GM21717 (cell line): ENCODE measurements at regions not wholly inside any gene's neighbourhood (a gene's known extent, or its start where the extent isn't known, plus 50 kb on each side); places are given as distances from the start of the nearest gene placed in this dataset.

Experiments
- ATAC-seq: cut with Tn5 transposase; IDR thresholded peaks from one replicate; pipeline ENCODE4 v1.9.1; 2021; ENCODE audit warnings: mild to moderate bottlenecking, moderate library complexity; ENCODE audit not compliant: unreplicated experiment

DNA sequence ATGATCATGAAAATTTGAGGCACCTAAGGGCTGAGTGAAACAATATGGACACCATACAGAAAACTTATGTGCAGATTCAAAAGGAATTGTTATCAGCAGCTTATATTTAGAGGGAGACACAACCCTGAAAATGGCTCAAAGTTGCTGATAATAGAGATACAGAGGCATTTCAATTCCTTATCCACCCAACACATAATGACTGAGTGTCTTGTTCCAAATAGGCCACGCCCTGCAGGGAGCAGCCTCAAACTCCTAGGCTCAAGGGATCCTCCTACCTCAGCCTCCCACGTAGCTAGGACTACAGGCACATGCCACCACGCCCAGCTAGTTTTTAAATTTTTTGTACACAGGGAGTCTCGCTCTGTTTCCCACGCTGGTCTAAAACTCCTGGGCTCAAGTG is 79.0 kb downstream of the LBH start:
- no peak for ATAC-seq

DNA sequence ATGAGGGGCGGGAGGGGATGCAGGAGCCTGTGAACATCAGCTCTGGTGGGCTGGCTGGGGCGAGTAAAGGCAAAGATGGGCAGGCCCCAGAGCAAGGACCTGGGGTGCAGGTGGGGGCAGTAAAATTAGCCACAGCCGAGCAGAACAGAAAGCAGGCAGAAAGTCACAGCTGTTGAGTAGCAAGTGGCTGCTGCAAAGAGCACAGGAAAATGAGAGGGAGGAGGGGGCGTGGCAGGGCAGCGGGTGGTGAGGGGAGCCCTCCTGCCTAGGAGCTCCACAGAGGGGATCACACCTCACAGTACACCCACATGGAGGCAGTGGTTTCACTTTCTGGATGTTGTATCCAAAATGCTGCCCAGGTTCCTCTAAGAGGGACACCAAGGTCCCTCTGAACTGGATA is 79.6 kb downstream of the LBH start:
- peak; percentile 76 for ATAC-seq

DNA sequence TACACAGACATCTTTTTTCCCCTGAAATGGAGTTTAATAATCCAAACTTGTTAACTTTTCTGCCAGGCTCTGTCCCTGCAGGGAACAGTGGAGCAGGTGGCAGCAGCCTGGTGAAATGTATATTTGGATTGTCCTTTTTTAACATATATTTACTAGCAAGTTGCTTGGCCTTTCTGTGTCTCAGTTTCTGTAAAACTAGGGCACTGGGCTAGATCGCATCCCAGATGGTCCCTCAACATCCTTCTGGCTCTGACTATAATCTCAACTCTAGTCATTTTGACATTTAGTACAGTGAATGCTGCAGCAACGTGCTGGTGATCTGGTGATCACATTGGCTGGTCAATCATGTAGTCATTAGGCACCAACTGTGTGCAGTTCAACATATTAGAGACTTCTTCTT is 80.4 kb downstream of the LBH start:
- ATAC-seq, result no peak

DNA sequence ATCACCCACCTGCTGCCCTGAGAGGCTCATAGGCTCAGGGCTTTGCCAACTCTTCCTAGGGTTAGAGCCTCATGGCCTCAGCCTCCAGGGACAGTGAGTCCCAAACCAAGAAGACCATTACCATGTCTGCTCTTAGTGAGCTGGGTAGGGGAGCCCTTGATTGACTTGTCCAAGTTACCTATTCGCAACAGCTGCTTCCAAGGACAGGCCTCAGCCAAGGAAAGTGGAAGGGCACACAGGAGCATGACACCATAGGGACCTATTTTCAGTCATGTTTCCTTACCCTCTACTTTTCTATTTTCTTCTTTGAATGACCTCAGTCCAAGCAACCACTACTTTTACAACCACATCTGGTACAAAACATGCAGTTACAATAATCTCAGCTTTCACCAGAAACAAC is 81.6 kb downstream of the LBH start:
- ATAC-seq, result no peak

DNA sequence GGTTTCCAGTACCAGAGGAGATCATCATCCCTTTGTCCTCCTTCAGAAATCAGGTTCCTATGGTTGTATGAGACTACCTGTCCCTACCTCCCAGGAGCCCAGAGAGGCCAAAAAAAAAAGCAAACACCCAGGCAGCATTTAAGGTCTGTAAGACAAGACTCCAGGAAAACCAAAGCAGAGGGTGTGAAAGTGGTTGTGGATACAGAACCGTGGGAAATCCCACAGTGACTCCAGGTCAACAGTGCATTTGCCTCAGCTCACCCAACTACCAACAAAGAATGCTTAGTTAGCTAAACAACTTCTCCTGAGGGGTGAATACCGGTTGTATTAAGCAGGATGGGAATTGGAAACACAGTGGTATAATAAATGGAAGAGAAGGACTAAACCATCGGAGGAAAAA is 83.6 kb downstream of the LBH start:
- ATAC-seq, result no peak

DNA sequence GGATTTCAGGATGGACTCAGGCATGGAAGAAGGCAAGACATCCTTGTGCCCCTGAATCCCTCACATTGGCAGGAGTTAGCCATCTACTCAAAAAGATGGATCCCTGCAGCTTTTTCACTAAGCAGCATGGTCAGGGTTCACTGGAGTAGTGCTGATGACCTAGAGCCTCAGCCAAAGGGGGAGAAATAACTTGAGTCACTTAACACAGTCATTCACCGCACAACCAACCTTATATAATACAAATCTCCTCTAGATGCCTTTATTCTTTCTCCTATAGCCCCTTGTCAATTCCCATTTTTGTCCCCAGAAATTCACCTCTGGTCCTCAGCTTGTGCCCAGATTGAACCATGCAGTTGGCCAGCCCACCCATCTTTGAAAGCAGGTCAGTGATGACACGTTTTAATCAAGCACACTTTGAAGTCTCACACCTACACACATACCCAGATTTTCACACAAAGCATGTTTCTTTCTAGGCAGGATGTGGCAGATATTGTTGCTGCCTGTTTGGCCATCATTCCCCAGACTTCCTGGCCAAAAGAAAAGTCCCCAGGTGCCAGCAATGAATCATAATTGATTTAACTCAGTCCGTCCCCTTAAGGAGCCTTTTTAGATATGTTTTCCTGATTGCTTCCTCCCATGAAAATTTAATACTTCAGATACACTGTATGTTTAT is 84.2 kb downstream of the LBH start:
- no peak for ATAC-seq

DNA sequence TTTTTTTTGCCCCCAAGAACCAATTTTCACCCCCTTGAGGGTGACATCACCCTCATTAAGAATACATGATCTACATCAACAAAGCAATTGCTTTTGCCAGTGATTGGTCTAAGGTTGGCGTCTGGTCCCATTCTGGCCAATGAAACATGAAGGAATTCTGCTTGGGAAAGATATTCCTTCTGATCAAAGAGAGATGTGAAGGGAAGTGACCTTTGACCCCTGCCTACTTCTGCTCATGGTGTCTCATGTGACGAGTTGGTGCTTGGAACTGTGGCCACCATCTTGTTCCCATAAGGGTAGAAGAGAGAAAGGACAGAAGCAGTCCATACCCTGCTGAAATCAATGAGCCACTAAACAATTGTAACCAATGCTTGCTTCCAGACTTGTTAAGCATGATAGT is 85.1 kb downstream of the LBH start:
- no peak for ATAC-seq

DNA sequence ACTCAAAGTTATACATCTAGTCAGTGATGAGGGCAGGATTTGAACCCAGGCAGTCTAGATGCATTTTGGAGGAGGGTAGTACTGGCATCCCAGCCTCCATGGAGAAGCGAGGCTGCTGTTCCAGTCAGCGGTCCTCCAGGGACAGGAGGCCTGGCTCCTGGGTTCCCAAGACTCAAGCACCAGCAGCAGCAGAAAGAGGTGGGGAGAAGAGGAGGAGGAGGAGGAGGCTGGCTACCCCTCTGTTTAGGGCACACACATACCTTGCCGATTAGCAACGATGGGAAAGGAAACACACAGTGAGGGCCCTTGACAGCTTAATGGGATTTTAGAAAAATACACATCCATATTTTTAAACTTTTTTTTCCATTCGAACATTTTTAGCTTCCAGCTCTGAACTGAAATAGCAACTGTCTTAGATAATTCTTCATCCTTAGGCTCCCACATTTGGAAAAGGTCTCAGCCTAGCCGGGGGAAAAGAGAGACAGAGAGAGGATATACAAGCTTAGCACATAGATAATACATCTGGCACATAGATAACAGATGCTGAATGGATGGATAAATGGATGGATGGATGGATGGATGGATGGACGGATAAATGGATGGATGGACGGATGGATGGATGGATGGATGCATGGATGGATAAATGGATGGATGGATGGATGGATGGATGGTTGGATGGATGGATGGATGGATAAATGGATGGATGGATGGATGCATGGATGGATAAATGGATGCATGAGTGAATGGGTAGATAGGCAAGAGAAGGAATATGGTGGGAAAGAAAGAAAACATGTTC is 87.9 kb downstream of the LBH start:
- no peak for ATAC-seq

DNA sequence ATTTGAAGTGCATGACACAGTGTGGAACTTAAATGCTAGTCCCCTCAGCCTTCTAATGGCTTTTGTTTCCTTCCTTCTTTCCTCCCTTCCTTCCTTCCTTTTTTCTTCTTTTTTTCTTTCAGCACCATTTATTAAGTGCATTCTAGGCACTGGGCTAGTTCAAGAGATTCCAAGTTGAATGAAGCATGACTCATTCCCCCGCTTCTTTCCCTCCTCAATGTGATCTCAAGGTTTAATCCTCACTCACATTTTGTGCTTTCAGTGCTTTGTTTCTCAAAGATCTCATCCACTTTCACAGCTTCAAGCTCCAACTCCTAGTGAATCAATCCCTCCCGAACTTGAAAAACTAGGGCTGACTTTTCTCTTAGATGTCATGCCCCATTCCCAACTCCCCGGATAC is 90.1 kb downstream of the LBH start:
- no peak for ATAC-seq

DNA sequence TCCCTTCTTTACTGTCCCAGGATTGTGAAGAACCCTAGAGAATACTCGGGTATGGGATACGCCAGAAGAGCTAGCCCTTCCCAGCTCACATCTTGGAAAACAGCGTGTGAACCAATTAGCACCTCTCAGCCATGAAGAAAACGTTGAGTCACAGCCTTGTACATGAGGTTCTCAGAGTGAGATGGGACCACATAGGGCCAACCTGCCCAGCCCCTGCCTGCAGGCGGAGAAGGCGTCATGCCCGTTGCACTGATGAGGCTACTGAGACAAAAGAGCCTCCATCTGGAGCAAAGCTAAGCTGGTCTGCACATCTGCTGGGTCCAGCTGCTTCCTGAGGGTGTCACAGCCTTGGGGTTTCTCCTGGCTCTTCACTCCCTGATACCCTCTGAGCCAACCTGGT is 92.2 kb downstream of the LBH start:
- ATAC-seq, result no peak

DNA sequence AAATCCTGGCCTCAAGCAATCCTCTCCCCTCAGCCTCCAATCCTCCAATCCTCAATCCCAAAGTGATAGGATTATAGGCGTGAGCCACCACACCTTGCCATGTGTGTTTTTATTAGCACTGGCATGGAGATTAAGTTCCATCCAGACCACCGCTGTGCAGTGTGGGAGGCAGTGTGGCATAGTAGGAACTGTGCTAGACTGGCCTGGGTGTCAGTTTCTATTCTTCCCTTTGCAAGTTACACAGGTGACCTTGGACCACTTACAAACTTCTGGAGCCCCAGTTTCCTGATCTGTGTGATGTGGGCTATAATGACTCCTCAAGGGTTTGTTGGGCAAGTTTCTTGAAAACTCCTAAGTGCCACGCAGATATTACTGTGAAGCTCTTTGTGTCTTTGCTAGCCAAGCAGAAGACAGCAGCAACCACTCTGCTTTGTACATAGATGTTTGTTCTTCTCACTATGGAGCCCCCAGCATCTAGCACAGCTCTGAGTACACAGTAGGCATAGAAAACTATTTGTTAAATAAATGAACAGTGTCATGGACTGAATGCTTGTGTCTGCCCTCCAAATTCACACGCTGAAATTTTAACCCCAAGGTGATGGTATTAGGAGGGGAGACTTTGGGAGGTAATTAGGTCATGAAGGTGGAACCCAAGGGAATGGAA is 93.0 kb downstream of the LBH start:
- ATAC-seq, result no peak

DNA sequence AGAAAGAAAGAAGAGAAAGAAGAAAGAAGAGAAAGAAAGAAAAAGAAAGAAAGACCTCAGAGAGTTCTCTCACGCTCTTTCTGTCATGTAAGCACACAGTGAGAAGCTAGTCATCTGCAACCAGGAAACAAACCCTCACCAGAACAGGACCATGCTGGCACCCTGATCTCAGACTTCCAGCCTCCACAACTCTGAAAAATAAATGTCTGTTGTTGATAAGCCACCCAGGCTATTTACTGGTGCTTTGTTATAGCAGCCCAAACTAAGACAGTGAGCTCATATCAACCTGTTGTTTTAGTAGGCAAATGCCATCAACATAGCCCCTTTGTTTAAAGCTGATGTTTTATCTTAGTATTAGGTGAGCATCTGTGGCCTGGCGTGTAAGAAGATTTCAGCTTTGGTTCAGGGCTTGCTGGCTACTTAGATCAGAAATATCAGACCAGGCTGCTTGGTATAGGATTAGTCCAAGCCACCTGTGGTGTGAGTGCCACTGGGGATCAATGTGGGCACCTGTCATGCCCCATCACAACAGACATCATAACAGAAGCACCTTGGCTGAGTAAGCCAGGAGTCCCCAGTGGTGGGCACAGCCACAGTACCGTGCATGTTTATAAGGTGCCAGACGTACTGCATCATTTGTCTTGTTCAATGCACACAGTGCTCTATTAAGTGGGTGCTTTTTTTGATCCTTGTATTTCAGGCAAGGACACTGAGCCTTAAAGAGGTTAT is 94.4 kb downstream of the LBH start:
- no peak for ATAC-seq

DNA sequence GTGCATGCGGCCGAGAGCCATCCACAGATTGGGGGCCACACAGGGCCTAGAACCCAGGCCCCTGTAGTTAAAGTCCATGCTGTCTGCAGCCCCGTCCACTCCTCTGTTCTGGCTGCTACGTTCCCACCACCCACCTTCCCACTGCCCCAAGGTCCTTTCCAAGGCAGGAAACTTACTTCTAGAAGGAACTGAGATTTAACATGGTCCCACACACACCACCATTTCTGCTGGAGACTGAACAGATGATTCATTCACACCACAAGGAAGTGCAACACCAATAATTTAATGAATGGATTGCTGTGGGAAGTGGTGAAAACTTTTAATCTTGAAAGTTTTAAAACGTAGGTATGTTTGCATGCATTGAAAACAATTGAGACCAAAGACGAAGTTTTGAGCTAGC is 95.2 kb downstream of the LBH start:
- ATAC-seq, result no peak

DNA sequence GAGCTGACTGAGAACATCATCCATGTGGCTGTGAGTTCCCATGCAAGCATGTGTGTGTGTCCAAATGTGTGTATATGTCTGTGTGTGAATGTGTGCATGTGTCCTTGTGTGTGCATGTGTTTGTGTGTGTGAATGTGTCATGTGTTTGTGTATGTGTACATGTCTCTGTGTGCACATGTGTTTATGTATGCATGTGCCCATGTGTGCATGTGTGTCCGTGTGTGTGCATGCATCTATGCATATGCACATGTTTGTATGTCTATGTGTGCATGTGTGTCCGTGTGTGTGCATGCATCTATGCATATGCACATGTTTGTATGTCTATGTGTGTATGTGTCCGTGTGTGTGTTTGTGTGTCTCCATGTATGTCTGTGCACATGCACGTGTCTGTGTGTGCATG is 99.7 kb downstream of the LBH start:
- ATAC-seq, result no peak

DNA sequence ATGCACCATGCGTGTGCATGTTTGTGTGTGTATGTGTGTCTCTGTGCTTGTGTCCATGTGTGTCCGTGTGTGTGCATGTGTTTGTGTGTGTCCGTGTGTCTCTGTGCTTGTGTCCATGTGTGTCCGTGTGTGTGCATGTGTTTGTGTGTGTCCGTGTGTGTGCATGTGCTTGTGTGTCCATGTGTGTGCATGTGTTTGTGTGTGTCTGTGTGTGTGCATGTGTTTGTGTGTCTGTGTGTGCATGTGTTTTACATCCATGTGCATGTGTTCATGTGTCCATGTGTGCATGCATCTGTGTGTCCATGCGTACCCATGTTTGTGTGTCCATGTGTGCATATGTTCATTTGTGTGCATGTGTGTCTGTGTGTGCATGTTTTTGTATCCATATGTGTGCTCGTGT is 100.5 kb downstream of the LBH start:
- ATAC-seq, result no peak

DNA sequence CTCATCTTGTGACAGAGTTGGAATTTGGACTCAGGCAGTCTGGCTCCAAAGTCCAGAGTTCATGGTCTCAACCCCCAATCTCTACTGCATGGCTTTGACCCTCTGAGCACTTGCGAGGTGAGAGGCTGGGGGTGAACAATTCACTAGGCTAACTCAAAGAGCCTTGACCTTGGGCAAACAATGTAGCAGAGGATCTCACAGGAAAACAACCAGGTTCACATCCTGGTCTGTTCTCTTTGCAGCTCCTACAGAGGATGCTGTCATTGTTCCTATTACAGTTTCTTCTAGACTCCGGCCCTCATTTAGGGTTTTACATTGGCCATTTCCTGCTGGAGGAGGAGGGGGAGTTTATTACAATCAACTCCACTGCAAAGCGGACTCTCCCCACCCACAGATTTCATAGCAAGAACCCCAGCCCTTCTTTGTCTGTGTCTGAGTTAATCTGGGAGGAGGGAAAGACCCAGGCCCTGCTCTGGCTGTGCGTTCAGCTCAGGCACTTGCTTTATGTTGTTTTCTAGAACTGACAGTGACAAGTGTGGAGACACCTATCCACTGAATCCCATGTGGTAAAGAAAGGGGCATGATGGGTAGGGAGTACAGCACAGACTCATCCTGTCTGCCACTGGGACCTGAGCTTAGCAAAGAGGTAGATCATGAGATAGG is 101.6 kb downstream of the LBH start:
- ATAC-seq, result no peak

DNA sequence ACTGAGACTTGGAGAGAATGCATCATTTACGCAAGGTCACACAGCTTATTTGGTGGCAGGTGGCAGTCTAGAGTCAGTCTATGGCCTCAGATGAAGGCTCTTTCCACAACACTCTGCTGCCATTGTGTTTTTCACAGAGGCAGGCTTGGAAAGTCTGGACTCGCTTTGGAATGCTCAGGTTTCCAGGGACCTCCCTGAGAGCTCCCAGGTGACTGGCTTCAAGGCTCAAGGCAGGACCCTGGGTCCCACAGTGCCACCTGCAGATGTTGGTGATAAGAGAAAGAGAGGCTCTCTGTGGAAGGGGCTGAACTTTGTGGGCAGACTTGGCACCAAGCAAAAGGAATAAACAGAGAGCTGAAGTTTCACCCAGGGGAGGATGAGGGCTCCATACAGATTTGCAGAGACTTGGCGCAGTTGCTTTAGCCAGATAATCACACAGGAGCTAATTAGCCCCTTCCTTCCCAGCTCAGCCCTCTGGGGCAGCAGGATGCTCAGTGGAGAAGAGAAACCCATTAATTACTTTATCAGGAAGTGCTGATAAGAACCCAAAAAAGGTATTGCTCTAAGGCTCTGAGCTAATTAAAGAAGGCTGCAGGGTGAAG is 103.5 kb downstream of the LBH start:
- no peak for ATAC-seq

DNA sequence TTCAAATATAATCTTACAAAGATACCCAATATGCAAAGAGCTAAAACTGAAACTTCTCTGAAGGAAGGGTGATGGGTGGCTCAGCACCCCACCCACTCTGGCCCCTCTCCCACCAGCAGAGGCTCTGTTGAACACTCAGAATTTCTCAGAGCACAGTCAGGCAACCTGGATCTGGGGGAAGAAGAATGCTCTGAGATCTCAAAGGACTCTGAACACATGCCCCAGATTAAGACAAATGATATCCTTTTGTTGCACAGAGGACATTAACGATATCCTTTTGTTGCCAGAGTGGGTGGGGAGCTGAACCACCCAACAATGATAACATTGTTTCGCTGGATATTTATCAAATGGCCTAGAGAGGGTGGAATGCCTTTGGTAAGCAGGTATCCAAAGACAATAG is 104.8 kb downstream of the LBH start:
- no peak for ATAC-seq

DNA sequence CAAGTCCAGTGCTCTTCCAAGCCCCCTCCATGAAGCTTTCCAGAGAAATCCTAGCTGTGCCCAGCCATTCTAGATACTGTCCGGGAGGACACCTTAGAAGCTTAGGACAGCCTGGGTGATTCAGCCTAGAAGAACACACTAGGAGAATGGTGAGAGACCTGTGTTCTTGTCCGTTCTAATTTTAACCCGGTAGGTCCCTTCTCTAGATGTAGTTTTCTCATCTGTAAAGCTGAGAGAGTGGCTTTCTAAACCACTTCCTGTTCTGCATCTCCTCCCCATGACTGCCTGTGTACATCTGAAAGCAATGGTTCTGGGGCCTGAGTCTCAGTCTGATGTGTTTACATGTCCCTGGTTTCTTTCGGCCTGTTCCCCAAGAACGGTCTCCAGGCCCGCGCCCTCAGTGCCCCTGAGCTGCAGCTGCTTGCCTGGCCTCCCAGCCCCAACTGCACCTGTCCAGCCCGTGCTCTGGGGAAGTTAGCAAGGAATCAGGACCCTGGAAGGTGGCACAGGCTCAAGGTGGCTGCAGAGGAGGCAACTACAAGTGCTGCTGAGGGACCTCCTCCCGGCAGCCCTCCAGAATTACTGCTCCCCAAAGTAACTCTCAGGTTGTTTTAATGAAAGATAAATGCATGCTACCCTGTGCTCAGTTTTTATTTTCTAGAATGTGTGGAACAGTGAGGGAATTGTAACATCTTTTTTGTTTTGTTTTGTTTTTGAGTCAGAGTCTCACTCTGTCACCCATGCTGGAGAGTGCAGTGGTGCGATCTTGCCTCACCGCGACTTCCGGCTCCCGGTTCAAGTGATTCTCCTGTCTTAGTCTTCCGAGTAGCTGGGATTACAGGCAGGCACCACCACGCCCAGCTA is 105.9 kb downstream of the LBH start:
- ATAC-seq, result peak; percentile 88

DNA sequence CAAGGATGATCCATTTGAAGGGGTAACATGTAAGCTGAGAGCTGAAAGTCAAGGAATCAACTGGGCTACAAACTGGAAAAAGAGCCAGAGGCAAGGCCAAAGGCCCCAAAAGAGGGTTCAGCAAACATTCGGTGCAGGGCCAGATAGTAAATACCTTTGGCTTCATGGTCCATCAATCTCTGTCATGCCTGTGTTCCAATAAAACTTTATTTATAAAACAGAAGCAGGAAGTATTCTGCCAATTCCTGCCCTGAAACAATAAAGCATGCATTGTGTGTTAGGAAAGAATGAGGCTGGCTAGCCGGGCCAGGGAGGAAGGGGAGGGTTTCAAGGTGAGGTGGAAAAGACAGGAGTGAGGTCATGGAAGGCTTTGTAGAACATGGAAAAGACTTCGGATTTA is 107.1 kb downstream of the LBH start:
- ATAC-seq, result no peak
